MM.1S (cell line): ENCODE measurements at regions not wholly inside any gene's neighbourhood (a gene's known extent, or its start where the extent isn't known, plus 50 kb on each side); places are given as distances from the start of the nearest gene placed in this dataset.

Source experiments
- DNase-seq: peaks from one replicate; pipeline ENCODE4 v3.0.0-alpha.2; 2015
- H2AFZ ChIP-seq: fragments of 300-600 bp; sonication (generic); 2 replicates; pipeline ENCODE4 v1.6.0; 2016; ENCODE audit warnings: antibody characterized with exemption, low read length
- H3F3A ChIP-seq: fragments of 300-600 bp; sonication (generic); 2 replicates; pipeline ENCODE4 v1.6.1; 2016; ENCODE audit warnings: mild to moderate bottlenecking, antibody characterized with exemption, low read length, moderate library complexity, mixed read lengths; ENCODE audit not compliant: insufficient read depth
- H3K27ac ChIP-seq: fragments of 300-600 bp; sonication (generic); 2 replicates; pipeline ENCODE4 v1.5.1; 2016; ENCODE audit warnings: mild to moderate bottlenecking, low read length
- H3K27me3 ChIP-seq: fragments of 300-600 bp; sonication (generic); replicated peaks from 2 replicates; pipeline ENCODE4 v1.6.0; 2016; ENCODE audit warnings: low read length; ENCODE audit not compliant: insufficient read depth
- H3K36me3 ChIP-seq: fragments of 300-600 bp; sonication (generic); replicated peaks from 2 replicates; pipeline ENCODE4 v1.6.1; 2016; ENCODE audit warnings: mild to moderate bottlenecking, low read length, mixed read lengths; ENCODE audit not compliant: insufficient read depth
- H3K4me1 ChIP-seq: fragments of 300-600 bp; sonication (generic); 2 replicates; pipeline ENCODE4 v1.6.1; 2016; ENCODE audit warnings: low read length, mixed read lengths
- H3K4me2 ChIP-seq: fragments of 300-600 bp; sonication (generic); 2 replicates; pipeline ENCODE4 v1.6.0; 2016; ENCODE audit warnings: low read depth, low read length
- H3K4me3 ChIP-seq: fragments of 300-600 bp; sonication (generic); 2 replicates; pipeline ENCODE4 v1.5.1; 2016; ENCODE audit warnings: low read length, mixed read lengths
- H3K79me2 ChIP-seq: fragments of 300-600 bp; sonication (generic); 2 replicates; pipeline ENCODE4 v1.6.1; 2016; ENCODE audit warnings: mixed run types, low read length, mixed read lengths
- H3K9ac ChIP-seq: fragments of 300-600 bp; sonication (generic); 2 replicates; pipeline ENCODE4 v1.6.1; 2016; ENCODE audit warnings: low read length, mixed read lengths
- H3K9me2 ChIP-seq: fragments of 300-600 bp; sonication (generic); replicated peaks from 2 replicates; pipeline ENCODE4 v1.6.1; 2016; ENCODE audit warnings: mild to moderate bottlenecking, low read length, mixed read lengths; ENCODE audit not compliant: insufficient read depth
- H3K9me3 ChIP-seq: fragments of 300-600 bp; sonication (generic); replicated peaks from 2 replicates; pipeline ENCODE4 v1.6.1; 2016; ENCODE audit warnings: mild to moderate bottlenecking, low read length, mixed read lengths; ENCODE audit not compliant: insufficient read depth
- H4K20me1 ChIP-seq: fragments of 300-600 bp; sonication (generic); 2 replicates; pipeline ENCODE4 v1.6.1; 2016; ENCODE audit warnings: mild to moderate bottlenecking, low read length, moderate library complexity, mixed read lengths; ENCODE audit not compliant: insufficient read depth
- CTCF ChIP-seq: fragments of 300-600 bp; sonication (generic); IDR thresholded peaks from 2 replicates; pipeline ENCODE4 v1.5.1; 2016; ENCODE audit warnings: antibody characterized with exemption, low read length, mixed read lengths
- EZH2 ChIP-seq: fragments of 300-600 bp; sonication (generic); optimal IDR thresholded peaks from 2 replicates; pipeline ENCODE3; 2017; ENCODE audit warnings: low read depth, mild to moderate bottlenecking, antibody characterized with exemption, low read length, mixed read lengths
- EZH2phosphoT487 ChIP-seq: fragments of 300-600 bp; sonication (generic); IDR thresholded peaks from 2 replicates; pipeline ENCODE4 v1.6.1; 2018; ENCODE audit warnings: antibody characterized with exemption, low read length

DNA sequence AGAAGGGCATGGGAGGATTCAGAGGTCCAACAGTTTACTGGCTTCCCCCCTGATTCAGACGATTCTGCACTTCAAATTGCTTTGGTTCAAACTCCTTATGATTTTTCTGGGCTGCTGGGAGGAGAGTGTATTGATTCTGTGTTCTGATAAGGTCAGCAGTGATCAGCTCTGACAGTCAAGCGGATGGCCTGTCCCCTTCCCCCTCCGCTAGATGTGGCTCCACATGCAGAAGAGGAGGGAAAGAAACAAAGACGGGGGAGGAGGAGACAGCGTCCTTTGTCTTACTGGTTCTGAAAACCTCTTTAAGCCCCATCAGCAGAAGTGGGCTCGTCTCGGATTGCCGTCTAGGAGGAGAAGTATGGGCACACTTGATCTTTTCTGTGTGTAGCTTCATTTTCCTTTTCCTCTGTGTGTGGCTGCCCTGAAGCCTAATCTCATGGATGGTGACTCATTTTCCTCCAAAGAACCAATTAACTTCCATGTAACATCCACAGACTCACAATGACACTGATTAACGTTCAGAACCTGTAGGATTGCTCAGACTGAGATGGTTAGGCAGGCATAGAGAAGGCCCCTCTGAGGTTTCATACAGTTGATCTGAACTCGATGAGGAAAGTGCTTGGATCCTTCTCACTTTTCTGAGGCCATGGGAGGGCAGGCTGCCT lies 162.4 kb upstream of the PPP2R3A start:
- TF ChIP-seq EZH2phosphoT487: no peak
- TF ChIP-seq EZH2: no peak
- no peak for TF ChIP-seq CTCF
- no peak overlapping the region for H2AFZ ChIP-seq
- no peaks in the 10 kb centered on the region for H3K79me2 ChIP-seq
- no peak overlapping the region for H3K4me3 ChIP-seq
- no peaks in the 10 kb centered on the region for H3K9me3 ChIP-seq
- no peaks in the 10 kb centered on the region for H3F3A ChIP-seq
- no peaks in the 10 kb centered on the region for H3K36me3 ChIP-seq
- no peak for DNase-seq
- no peaks in the 10 kb centered on the region for H3K4me1 ChIP-seq
- H3K27me3 ChIP-seq: no peaks in the 10 kb centered on the region
- no peaks in the 10 kb centered on the region for H4K20me1 ChIP-seq
- no peak overlapping the region for H3K4me2 ChIP-seq
- no peak overlapping the region for H3K9ac ChIP-seq
- no peak overlapping the region for H3K27ac ChIP-seq
- H3K9me2 ChIP-seq: no peaks in the 10 kb centered on the region

DNA sequence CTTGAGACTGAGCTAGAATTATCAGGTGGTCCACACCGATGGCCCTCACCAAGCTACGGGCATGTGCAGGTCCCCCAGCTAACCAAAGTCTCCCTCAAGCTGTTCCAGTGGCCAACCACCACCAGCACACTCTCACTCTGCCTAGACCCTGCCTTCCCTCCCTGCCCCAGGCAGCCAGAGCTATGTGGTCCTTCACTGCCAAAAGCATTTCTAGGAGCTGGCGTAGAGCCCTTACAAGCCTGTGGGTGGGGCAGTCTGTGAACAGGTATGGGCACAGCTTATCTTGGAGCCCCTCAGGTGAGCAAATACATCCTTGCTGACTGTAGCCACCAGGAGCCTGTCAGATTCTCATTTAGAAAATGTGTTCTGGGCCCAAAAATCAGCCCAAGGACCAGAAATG lies 159.8 kb upstream of the PPP2R3A start:
- no peaks in the 10 kb centered on the region for H3K4me1 ChIP-seq
- H3K27me3 ChIP-seq: no peaks in the 10 kb centered on the region
- no peaks in the 10 kb centered on the region for H3K9me3 ChIP-seq
- no peaks in the 10 kb centered on the region for H3K79me2 ChIP-seq
- H4K20me1 ChIP-seq: no peaks in the 10 kb centered on the region
- H3K9me2 ChIP-seq: no peaks in the 10 kb centered on the region
- H3K4me3 ChIP-seq: no peak overlapping the region
- H3K9ac ChIP-seq: no peak overlapping the region
- H2AFZ ChIP-seq: no peak overlapping the region
- H3F3A ChIP-seq: no peaks in the 10 kb centered on the region
- TF ChIP-seq CTCF: no peak
- TF ChIP-seq EZH2phosphoT487: no peak
- TF ChIP-seq EZH2: no peak
- no peak for DNase-seq
- no peak overlapping the region for H3K27ac ChIP-seq
- no peak overlapping the region for H3K4me2 ChIP-seq
- H3K36me3 ChIP-seq: no peaks in the 10 kb centered on the region

GRCh38 chr3:135806317-135806716 lies 159.2 kb upstream of the PPP2R3A start:
- H3K27me3 ChIP-seq: no peaks in the 10 kb centered on the region
- no peaks in the 10 kb centered on the region for H3F3A ChIP-seq
- no peaks in the 10 kb centered on the region for H3K36me3 ChIP-seq
- DNase-seq: no peak
- H3K9ac ChIP-seq: no peak overlapping the region
- H3K9me2 ChIP-seq: no peaks in the 10 kb centered on the region
- no peak overlapping the region for H3K27ac ChIP-seq
- no peak overlapping the region for H2AFZ ChIP-seq
- H3K4me3 ChIP-seq: no peak overlapping the region
- no peak overlapping the region for H3K4me2 ChIP-seq
- no peaks in the 10 kb centered on the region for H3K4me1 ChIP-seq
- no peaks in the 10 kb centered on the region for H3K9me3 ChIP-seq
- no peaks in the 10 kb centered on the region for H3K79me2 ChIP-seq
- TF ChIP-seq EZH2: no peak
- TF ChIP-seq EZH2phosphoT487: no peak
- TF ChIP-seq CTCF: no peak
- no peaks in the 10 kb centered on the region for H4K20me1 ChIP-seq
